SK-N-SH treated with all-trans-retinoic acid at 6 μM for 48 hours (cell line): ENCODE measurements at regions not wholly inside any gene's neighbourhood (a gene's known extent, or its start where the extent isn't known, plus 50 kb on each side); places are given as distances from the start of the nearest gene placed in this dataset.

ENCODE experiments used
- ATAC-seq: fragments of 200-7000 bp; cut with Tn5 transposase; 3 replicates; pipeline ENCODE4 v1.9.1; 2020; ENCODE audit warnings: mild to moderate bottlenecking, moderate library complexity
- ARNTL ChIP-seq: fragments of 450-650 bp; formaldehyde crosslinking; IDR thresholded peaks from 2 replicates; pipeline ENCODE4 v1.5.0; 2020; ENCODE audit warnings: low read depth, mild to moderate bottlenecking, moderate library complexity, borderline replicate concordance
- BACH2 ChIP-seq: fragments of 250-450 bp; sonication (Bioruptor Pico); IDR thresholded peaks from 2 replicates; pipeline ENCODE4 v1.9.0; 2021; ENCODE audit warnings: mild to moderate bottlenecking, borderline replicate concordance
- CSDC2 ChIP-seq: fragments of 250-450 bp; sonication (Bioruptor Pico); IDR thresholded peaks from 2 replicates; pipeline ENCODE4 v1.5.0; 2020; ENCODE audit warnings: mild to moderate bottlenecking, moderate library complexity
- CSRNP3 ChIP-seq: fragments of 250-450 bp; sonication (Bioruptor Pico); IDR thresholded peaks from 2 replicates; pipeline ENCODE4 v1.5.1; 2021; ENCODE audit warnings: mild to moderate bottlenecking, moderate library complexity
- GLIS3 ChIP-seq: fragments of 250-450 bp; sonication (Bioruptor Pico); IDR thresholded peaks from 2 replicates; pipeline ENCODE4 v1.5.0; 2020; ENCODE audit warnings: mild to moderate bottlenecking, moderate library complexity
- ISL1 ChIP-seq: fragments of 250-450 bp; sonication (Bioruptor Pico); IDR thresholded peaks from 2 replicates; pipeline ENCODE4 v2.1.2; 2022; ENCODE audit warnings: mild to moderate bottlenecking, moderate library complexity
- OSR1 ChIP-seq: fragments of 250-450 bp; sonication (Bioruptor Pico); IDR thresholded peaks from 2 replicates; pipeline ENCODE4 v1.8.0; 2022; ENCODE audit warnings: moderate library complexity, mild to moderate bottlenecking, inconsistent platforms
- PATZ1 ChIP-seq: fragments of 250-450 bp; sonication (Bioruptor Pico); IDR thresholded peaks from 2 replicates; pipeline ENCODE4 v1.8.0; 2020; ENCODE audit warnings: mild to moderate bottlenecking, moderate library complexity, borderline replicate concordance
- POU6F1 ChIP-seq: fragments of 250-450 bp; sonication (Bioruptor Pico); IDR thresholded peaks from 2 replicates; pipeline ENCODE4 v1.8.0; 2021; ENCODE audit warnings: low read depth, mild to moderate bottlenecking, moderate library complexity, borderline replicate concordance
- PPARA ChIP-seq: fragments of 250-450 bp; sonication (Bioruptor Pico); IDR thresholded peaks from 2 replicates; pipeline ENCODE4 v1.5.0; 2020; ENCODE audit warnings: mild to moderate bottlenecking, borderline replicate concordance
- RARB ChIP-seq: fragments of 250-450 bp; sonication (Bioruptor Pico); IDR thresholded peaks from 2 replicates; pipeline ENCODE4 v1.8.0; 2021; ENCODE audit warnings: mild to moderate bottlenecking, moderate library complexity
- SNAI2 ChIP-seq: fragments of 250-450 bp; sonication (Bioruptor Pico); IDR thresholded peaks from 2 replicates; pipeline ENCODE4 v1.5.0; 2020; ENCODE audit warnings: mild to moderate bottlenecking, moderate library complexity
- TCF4 ChIP-seq: fragments of 250-450 bp; sonication (Bioruptor Pico); IDR thresholded peaks from 2 replicates; pipeline ENCODE4 v1.8.0; 2021; ENCODE audit warnings: mild to moderate bottlenecking, moderate library complexity, borderline replicate concordance
- TOX ChIP-seq: fragments of 250-450 bp; sonication (Bioruptor Pico); IDR thresholded peaks from 2 replicates; pipeline ENCODE4 v1.8.0; 2021; ENCODE audit warnings: mild to moderate bottlenecking, moderate library complexity, borderline replicate concordance
- TSHZ2 ChIP-seq: fragments of 250-450 bp; sonication (Bioruptor Pico); IDR thresholded peaks from 2 replicates; pipeline ENCODE4 v1.5.0; 2020; ENCODE audit warnings: mild to moderate bottlenecking, moderate library complexity
- ZC3H10 ChIP-seq: fragments of 250-450 bp; sonication (Bioruptor Pico); IDR thresholded peaks from 2 replicates; pipeline ENCODE4 v1.5.1; 2021; ENCODE audit warnings: mild to moderate bottlenecking, moderate library complexity
- ZFP30 ChIP-seq: fragments of 450-650 bp; formaldehyde crosslinking; IDR thresholded peaks from 2 replicates; pipeline ENCODE4 v1.5.0; 2022; ENCODE audit warnings: mild to moderate bottlenecking, moderate library complexity
- ZNF565 ChIP-seq: fragments of 450-650 bp; formaldehyde crosslinking; conservative IDR thresholded peaks from 2 replicates; pipeline ENCODE4 v1.5.0; 2020; ENCODE audit warnings: low read depth, mild to moderate bottlenecking, moderate library complexity
- ZNF70 ChIP-seq: fragments of 450-650 bp; formaldehyde crosslinking; IDR thresholded peaks from 2 replicates; pipeline ENCODE4 v1.5.0; 2020; ENCODE audit warnings: mild to moderate bottlenecking, moderate library complexity
- ZNF8 ChIP-seq: fragments of 450-650 bp; formaldehyde crosslinking; IDR thresholded peaks from 2 replicates; pipeline ENCODE4 v1.5.0; 2020; ENCODE audit warnings: mild to moderate bottlenecking, moderate library complexity

- no peak for ATAC-seq
- TF ChIP-seq ISL1 (CRISPR knock-in tag) (no peak), PPARA (no peak), ZFP30 (CRISPR knock-in tag) (no peak), ZNF70 (CRISPR knock-in tag) (no peak), POU6F1 (CRISPR knock-in tag) (no peak), CSRNP3 (CRISPR knock-in tag) (no peak)
Observed at GRCh38 chr2:164068063-164068462, 332.3 kb upstream of the FIGN start.

- ATAC-seq = no peak
- TF ChIP-seq POU6F1 (CRISPR knock-in tag) (no peak), OSR1 (CRISPR knock-in tag) (no peak), GLIS3 (no peak), RARB (CRISPR knock-in tag) (no peak), TSHZ2 (CRISPR knock-in tag) (peak; percentile 27; the same call in 1 of the 2 replicates), ZNF8 (CRISPR knock-in tag) (no peak)
Observed at GRCh38 chr2:164066095-164066494, 330.3 kb upstream of the FIGN start.

- ATAC-seq = no peak
- TF ChIP-seq SNAI2 (CRISPR knock-in tag) (no peak), TCF4 (CRISPR knock-in tag) (no peak), PATZ1 (CRISPR knock-in tag) (no peak), POU6F1 (CRISPR knock-in tag) (no peak), ZC3H10 (CRISPR knock-in tag) (no peak), CSRNP3 (CRISPR knock-in tag) (no peak), ZNF70 (CRISPR knock-in tag) (no peak), RARB (CRISPR knock-in tag) (no peak), ARNTL (CRISPR knock-in tag) (no peak), ZNF565 (CRISPR knock-in tag) (no peak), CSDC2 (CRISPR knock-in tag) (no peak), ISL1 (CRISPR knock-in tag) (no peak), TOX (CRISPR knock-in tag) (no peak), GLIS3 (no peak), BACH2 (CRISPR knock-in tag) (no peak)
Observed at GRCh38 chr2:164065038-164065437, 329.2 kb upstream of the FIGN start.
